HFF-Myc (cell line): ENCODE measurements at regions not wholly inside any gene's neighbourhood (a gene's known extent, or its start where the extent isn't known, plus 50 kb on each side); places are given as distances from the start of the nearest gene placed in this dataset.

Experiments used
- DNase-seq: peaks from one replicate; pipeline ENCODE4 v3.0.0-alpha.2; 2011; ENCODE audit warnings: low read depth; ENCODE audit errors: extremely low read depth
- H3K4me3 ChIP-seq: replicated peaks from 2 replicates; pipeline ENCODE4 v1.5.1; 2011; ENCODE audit warnings: low read depth, mild to moderate bottlenecking, control low read depth, low read length
- TF ChIP-seq, protein P1 (sequence below): IDR thresholded peaks from 2 replicates; pipeline ENCODE4 v1.5.1; 2012; ENCODE audit warnings: mild to moderate bottlenecking, low read depth, low read length, control low read depth; ENCODE audit errors: missing control alignments

- no peak overlapping the region for H3K4me3 ChIP-seq
- TF ChIP-seq, protein P1, sequence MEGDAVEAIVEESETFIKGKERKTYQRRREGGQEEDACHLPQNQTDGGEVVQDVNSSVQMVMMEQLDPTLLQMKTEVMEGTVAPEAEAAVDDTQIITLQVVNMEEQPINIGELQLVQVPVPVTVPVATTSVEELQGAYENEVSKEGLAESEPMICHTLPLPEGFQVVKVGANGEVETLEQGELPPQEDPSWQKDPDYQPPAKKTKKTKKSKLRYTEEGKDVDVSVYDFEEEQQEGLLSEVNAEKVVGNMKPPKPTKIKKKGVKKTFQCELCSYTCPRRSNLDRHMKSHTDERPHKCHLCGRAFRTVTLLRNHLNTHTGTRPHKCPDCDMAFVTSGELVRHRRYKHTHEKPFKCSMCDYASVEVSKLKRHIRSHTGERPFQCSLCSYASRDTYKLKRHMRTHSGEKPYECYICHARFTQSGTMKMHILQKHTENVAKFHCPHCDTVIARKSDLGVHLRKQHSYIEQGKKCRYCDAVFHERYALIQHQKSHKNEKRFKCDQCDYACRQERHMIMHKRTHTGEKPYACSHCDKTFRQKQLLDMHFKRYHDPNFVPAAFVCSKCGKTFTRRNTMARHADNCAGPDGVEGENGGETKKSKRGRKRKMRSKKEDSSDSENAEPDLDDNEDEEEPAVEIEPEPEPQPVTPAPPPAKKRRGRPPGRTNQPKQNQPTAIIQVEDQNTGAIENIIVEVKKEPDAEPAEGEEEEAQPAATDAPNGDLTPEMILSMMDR = no peak
- DNase-seq = no peak
Measured at GRCh38 chr3:170644711-170645110, 58.8 kb upstream of the SLC7A14 start.

DNA sequence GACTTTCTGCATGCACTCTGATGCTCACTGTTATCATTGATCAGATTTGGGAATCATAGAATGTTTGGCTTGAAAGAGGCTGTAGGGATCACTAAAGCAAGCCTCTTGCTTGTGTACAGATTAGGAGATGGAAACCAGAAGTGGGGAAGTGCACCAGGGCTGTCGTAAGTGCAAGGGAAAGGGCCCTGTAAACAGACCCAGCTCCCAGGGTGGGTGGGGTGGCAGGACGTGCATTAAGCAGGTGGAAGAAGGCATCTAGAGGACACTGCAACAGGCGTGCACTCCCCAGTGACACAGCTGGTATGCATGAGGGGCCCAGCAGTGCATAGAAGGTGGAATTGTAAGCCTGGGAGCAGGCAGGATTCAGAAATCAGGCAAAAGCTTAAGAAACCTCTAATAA, 58.0 kb upstream of the SLC7A14 start:
- DNase-seq = no peak
- TF ChIP-seq, protein P1 = no peak
- no peak overlapping the region for H3K4me3 ChIP-seq

- H3K4me3 ChIP-seq = no peak overlapping the region
- TF ChIP-seq, protein P1 = no peak
- DNase-seq = no peak
Measured at GRCh38 chr3:170642882-170643601, 57.2 kb upstream of the SLC7A14 start.

DNA sequence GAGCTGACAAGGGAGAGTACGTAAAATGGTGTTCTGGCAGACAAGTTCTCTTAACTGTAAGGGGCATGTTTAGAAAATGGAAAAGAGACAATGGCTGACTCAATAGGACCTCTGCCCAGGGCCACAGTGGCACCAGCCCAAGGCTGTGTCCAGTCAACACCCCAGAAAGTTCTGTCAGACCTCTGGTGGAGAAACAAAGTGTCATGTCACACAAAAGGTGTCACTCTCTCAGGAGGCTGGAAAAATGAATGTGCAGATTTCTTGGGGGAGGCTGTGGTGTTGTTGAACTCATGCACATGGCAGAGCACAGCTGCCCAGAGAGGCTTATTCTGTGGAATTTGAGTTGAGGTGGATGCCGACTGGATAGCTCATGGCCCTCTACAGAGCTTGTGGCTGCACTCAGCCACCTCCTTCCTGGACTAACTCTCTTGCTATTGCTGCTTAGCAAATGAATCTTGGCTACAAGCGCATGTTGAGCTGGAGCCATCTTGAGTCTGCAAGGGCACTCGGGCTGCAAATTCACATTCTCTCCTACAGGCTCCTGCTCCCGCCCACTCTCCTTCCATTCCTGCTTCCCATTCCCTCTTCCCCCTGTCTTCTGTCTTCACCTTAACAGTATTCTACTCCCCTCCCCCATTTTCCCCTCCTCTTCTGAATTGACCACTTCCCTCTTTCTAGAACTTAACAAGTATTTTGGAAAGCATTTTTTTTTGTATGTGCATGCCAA, 55.8 kb upstream of the SLC7A14 start:
- H3K4me3 ChIP-seq = no peak overlapping the region
- TF ChIP-seq, protein P1 = no peak
- no peak for DNase-seq

DNA sequence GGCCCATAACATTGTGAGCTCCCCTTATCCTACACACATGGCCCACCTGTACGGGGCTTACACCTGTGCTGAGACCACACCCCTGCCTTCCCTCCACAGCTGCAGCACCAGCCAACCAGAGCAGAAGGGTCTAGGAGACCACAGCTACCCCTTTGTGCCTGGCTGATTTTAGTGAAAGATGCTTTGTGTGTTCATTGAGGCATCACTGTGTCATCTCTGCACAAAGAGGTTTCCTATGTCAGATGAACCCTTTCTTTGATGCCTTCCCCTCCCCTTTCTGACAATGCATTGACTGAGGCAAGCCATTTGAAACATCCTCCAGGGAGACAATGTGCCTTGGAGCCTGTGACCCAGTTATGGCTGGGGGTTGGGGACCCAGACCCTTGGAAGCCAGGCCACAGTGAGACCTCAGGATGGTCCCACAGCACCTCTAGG, 54.9 kb upstream of the SLC7A14 start:
- TF ChIP-seq, protein P1 = no peak
- DNase-seq = no peak
- H3K4me3 ChIP-seq = no peak overlapping the region

GRCh38 chr3:170638988-170639387, 53.1 kb upstream of the SLC7A14 start:
- no peak overlapping the region for H3K4me3 ChIP-seq
- TF ChIP-seq, protein P1 = no peak
- DNase-seq = no peak
